ENCODE measurements at regions not wholly inside any gene's neighbourhood (a gene's known extent, or its start where the extent isn't known, plus 50 kb on each side); places are given as distances from the start of the nearest gene placed in this dataset.

GRCh38 chr21:24716281-24716918 lies 890.9 kb downstream of the MRPL39 start:
- peak; percentile 35 for DNase-seq

DNA sequence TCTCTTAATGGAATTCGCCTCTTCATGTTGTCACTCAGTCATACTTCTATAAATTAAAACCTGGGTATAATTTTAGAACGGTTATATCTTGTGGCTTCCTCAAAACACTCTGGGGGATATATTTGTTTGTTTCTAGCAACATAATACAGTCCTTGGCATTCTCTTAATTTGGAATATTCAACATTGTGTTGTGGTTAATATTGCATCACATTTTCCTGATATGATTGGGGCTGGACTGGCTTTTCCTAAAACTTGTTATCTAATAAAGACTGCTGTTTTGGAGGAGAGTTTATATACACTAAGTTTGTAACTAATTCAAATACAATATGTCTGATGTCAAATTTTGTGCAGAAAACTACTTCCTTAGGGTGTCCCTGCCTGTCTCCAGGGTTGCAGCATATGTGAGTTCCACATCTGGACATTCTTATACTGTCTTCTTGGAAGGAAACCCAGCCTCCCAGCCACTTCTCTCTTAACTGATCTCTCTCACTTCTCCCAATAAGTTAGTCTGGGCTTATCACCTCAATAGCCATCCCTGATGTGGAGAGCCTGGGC lies 892.6 kb downstream of the MRPL39 start:
- no peak for DNase-seq

DNA sequence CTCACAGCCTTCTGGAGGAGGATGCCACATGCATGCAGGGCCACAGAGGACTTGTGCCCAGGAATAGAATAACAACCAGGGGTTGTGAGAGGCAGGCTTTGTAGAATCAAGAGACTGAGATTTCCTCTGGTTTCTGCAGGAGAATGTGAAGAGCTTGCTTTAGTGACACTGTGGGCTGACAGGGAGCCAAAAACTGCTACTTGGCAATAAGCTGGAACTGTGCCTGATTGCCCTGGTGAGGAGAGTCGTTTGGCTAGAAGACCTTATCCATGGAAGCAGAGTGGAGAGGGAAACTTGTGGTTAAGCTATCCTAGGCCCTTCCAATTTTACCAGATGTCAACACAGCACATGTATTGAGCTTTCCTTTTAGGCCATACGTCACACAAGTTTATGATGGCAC lies 902.1 kb downstream of the MRPL39 start:
- DNase-seq = no peak

DNA sequence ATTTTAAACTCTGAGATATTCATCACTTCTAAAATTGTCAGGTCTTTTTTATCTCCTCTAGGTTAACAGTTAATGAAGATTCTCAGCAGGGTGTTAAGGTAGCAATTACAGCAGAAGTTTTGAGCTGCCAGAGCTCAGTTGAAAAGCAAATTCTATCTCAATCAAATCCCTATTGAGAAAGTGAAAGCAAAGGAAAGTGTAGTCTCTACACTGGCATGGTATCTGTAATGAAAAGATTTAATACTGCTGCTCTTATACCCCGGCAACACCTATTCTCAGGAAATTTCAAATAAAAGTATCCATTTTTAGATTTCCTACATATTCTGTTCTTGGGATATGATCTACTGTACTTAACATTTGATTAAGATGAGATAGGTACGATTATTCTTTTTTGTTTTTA lies 913.5 kb downstream of the MRPL39 start:
- no peak for DNase-seq

- DNase-seq = no peak
Measured at GRCh38 chr21:24681456-24681855, 925.8 kb downstream of the MRPL39 start.

GRCh38 chr21:24671901-24672300 lies 935.4 kb downstream of the MRPL39 start:
- DNase-seq = peak; percentile 3

DNA sequence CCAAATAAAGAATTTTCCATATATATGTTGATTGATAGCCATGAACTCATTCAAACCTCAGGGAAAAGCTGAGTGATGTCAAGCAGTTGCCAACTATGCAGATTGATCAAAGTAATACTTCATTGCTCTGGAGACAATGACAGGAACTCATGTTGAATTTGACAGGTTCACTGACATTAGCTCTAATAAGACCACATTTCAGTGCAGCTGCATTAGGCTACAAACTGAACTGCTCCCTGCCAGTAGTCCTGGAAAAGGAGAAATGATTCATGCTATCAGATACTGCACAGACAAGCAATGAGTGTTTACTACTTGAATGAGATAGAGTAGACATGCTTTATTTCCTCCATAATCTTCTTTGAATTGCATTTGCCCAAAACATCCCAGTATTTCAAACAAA lies 948.4 kb downstream of the MRPL39 start:
- DNase-seq = no peak

GRCh38 chr21:24658026-24658425 lies 949.3 kb downstream of the MRPL39 start:
- DNase-seq = no peak

GRCh38 chr21:24649691-24650090 lies 957.6 kb downstream of the MRPL39 start:
- DNase-seq = no peak

DNA sequence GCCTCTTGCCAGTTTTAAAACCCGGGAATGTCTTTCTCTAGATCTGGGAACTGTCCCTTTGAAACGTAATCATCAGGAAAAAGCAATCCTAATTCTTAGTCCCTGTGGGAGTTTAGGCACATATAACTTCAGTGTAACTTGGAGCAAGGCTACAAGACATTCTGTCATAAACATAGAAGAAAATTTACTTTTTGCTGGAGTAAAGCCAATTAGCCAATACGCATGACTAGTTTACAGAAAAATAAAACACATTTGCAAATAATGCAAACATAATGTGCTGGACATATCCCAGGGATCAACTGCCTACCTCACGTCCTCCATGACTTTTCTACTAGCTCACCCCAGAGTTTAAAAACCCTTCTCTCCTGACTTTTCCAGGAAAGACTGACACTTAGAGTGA lies 970.6 kb downstream of the MRPL39 start:
- DNase-seq = no peak

DNA sequence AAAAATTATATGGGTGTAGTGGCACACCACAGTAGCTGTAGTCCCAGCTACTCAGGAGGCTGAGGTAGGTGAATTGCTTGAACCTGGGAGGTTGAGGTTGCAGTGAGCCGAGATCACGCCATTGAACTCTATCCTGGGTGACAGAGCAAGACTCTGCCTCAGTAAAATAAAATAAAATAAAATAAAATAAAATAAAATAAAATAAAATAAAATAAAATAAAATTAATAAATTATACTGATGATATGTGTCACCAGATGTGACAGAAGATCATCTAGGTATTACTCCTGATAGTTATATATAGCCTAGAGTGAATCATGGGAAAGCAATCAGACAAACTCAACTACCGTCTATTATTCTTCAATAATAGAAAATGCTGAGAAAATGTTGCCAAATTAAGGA lies 972.5 kb downstream of the MRPL39 start:
- DNase-seq = no peak

DNA sequence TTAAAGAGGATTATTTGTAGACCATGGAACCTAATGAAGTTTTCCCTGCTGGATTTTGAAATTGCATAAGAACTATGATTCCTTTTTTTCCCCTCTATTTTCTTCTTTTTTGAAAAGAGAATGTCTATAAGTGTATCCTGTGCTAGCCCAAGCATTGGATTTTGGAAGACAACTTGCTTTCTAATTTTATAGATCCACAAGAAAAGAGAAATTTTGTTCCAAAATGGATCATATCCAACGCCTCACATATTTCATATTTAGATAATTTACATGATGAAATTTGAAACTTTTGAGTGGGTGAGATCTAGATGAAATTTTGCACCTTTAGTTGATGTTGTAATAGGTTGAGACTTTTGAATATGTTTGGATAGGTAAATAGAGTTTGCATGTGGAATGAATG lies 978.7 kb downstream of the MRPL39 start:
- no peak for DNase-seq

- DNase-seq = no peak
Measured at GRCh38 chr21:24628046-24628445, 979.2 kb downstream of the MRPL39 start.

GRCh38 chr21:24617819-24618218 lies 989.5 kb downstream of the MRPL39 start:
- no peak for DNase-seq

GRCh38 chr21:24594082-24594481 lies 1013.2 kb downstream of the MRPL39 start:
- DNase-seq = no peak

- DNase-seq = no peak
Measured at GRCh38 chr21:24590261-24590660, 1017.0 kb downstream of the MRPL39 start.

DNA sequence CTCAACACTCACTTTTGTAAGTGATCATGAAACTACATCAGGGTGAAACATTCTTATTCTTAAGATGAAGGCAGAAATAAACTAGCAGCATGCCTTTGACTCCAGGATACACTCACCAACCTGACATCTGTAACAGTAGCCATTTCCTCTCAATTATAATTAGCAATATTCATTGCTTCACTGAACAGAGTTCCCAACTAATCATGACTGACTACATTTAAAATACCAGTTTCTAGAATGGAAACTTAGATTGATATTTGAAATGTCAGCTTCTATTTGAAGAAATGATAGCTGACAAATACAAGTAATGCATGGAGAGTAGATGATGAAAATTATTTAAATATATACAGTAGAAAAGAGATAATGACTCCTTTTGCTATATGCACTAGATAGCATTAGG lies 1023.8 kb downstream of the MRPL39 start:
- DNase-seq = no peak

DNA sequence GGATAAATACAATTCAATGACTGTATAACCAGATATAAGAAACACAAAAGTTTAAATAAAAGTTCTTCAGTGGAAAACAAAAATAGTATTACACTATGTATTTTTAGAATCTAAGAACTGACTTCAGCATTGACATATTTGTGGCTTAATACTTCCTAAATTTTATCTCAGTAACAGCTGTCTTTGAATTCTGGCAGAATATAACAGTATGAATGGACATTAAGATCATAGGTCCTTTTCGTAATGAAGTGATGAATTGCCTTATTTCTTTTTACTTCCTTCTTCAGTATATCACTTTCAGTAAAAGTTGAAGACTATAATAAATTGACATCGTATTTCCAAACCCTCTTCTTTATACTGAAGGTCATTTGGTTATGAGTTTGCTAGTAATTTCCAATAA lies 1030.0 kb downstream of the MRPL39 start:
- no peak for DNase-seq

- DNase-seq = no peak
Measured at GRCh38 chr21:24561291-24561690, 1046.0 kb downstream of the MRPL39 start.

DNA sequence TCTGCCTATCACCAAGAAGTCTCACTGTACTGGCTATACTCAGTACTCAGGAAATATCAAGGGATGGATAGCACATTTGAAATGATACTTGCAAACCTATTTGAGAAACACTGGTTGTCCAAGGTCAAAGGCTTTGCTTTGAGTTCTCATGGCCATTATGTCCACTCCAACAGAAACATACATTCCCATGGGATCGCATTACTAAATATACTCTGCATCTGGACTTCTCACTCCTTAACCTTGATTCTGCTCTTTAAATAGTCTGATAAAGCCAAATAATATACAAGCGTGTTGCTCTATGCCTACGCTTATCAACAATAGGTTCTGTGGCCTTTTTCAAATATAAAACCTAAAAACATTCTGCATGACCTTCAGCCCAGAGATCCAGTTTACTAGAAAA lies 1054.8 kb downstream of the MRPL39 start:
- DNase-seq = no peak

DNA sequence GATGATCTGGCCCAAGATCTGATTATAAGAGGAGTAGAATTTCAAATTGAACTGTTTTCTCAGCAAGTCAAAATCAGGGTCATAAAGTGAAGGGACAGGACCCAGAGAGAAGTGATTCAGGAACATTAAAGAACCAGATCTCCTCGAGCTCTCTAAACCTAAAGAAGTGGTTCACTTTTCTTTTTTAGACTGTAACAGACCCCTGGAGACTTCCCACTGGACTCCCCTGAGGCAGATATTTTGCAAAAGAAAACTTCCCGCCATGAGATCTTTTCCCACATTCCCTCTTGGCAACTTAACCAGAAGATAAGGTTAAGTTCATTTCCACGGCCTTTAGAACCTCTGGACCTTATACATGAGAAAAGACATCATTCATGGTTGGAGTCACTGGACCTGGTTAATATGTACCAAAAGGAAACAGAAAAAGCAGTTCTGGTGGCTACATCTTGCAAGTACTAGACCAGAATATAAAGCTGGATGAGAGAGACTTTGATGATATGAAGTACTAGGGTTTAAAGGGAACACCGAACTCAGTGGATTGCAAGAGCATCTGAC lies 1061.4 kb downstream of the MRPL39 start:
- DNase-seq = no peak

- peak; percentile 1 for DNase-seq
Measured at GRCh38 chr21:24514081-24514733, 1093.1 kb downstream of the MRPL39 start.

- no peak for DNase-seq
Measured at GRCh38 chr21:24509131-24509530, 1098.2 kb downstream of the MRPL39 start.

DNA sequence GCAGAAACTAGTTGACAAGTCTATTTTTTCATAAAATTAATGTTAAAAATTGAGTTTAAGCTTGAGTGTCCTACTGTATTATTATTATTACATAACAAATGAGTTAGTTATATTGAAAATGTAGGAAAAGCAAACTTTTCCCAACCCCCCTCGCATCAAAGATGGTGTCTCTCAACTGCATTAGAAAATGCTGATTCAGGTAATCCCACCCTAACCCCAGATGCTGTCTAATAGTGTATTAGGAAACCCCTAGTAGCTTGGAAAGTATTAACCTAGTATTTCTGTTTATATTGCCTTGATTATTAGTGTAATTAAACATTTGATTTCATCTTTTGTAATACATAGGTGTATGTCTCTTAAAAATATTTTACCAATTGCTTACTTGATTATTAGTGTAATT lies 1120.3 kb downstream of the MRPL39 start:
- no peak for DNase-seq

All from fibroblast of skin of abdomen (primary cell).